OCI-LY3 (cell line): ENCODE measurements at regions not wholly inside any gene's neighbourhood (a gene's known extent, or its start where the extent isn't known, plus 50 kb on each side); places are given as distances from the start of the nearest gene placed in this dataset.

ENCODE experiments used
- CTCF ChIP-seq: fragments of 200-600, 300-600 bp; sonication (generic); IDR thresholded peaks from 2 replicates; pipeline ENCODE4 v1.5.1; 2014; ENCODE audit warnings: antibody characterized with exemption, low read length, low read depth
- EZH2phosphoT487 ChIP-seq: fragments of 200-600 bp; shearing (Covaris generic); IDR thresholded peaks from 2 replicates; pipeline ENCODE4 v1.6.1; 2018; ENCODE audit warnings: antibody characterized with exemption, mixed run types, low read depth

DNA sequence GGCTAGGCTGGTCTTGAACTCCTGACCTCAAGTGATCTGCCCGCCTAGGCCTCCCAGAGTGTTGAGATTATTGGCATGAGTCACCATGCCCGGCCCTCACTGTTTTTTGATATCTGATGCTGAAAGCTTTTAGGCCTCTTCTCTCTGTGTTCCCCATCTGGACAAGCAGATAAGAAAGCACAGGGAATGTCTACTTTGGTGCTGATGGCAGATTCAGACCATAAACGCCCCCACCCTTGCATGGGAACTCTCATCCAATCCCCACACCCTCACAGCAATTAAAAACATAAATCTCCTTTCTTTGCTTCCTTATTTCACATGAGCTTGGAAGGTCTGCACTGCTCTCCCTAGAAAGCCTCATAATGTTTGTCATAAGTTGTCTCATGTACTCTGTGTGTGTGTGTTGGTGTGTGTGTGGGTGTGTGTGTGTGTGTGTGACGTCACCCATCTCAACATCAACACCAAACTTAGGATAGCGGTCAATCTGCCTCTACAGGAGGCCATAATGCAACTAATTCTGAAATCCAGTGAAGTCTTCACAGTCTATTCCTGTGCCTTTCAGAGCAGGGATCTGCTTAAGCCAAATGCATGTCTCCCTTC is 335.6 kb upstream of the USP9Y start:
- no peak for TF ChIP-seq CTCF
- TF ChIP-seq EZH2phosphoT487: no peak
